Activated naive CD8-positive, alpha-beta T cell treated with anti-CD3 and anti-CD28 coated beads, Interleukin-2, amount 10 ng/mL, durations not matched to agents 7 days and 5 days (primary cell): ENCODE measurements at regions not wholly inside any gene's neighbourhood (a gene's known extent, or its start where the extent isn't known, plus 50 kb on each side); places are given as distances from the start of the nearest gene placed in this dataset.
A peak's percentile ranks its signal among the peaks of the same experiment; 100 is the strongest.

ENCODE experiments used
- ATAC-seq: fragments of 150-1000 bp; cut with Tn5 transposase; one replicate; pipeline ENCODE4 v1.10.0; 2021; ENCODE audit warnings: low read depth, moderate library complexity
- POLR2A ChIA-PET: fragments of 350-600 bp; sonication (Branson Sonifier 250); formaldehyde crosslinking; loops from one replicate; lab custom pipeline; 2021; ENCODE audit warnings: antibody characterized with exemption; lab: Charles Lee
- DNase-seq: peaks from one replicate; pipeline ENCODE4 v3.0.0; 2021
- H3K27ac Mint-ChIP-seq: one replicate; pipeline ENCODE4 v1.8.0; 2022; ENCODE audit warnings: mild to moderate bottlenecking, mixed read lengths
- H3K27me3 Mint-ChIP-seq: one replicate; pipeline ENCODE4 v1.8.0; 2022; ENCODE audit warnings: mild to moderate bottlenecking, moderate library complexity, mixed read lengths
- H3K36me3 Mint-ChIP-seq: one replicate; pipeline ENCODE4 v1.8.0; 2021; ENCODE audit warnings: mild to moderate bottlenecking, mixed read lengths
- H3K4me1 Mint-ChIP-seq: one replicate; pipeline ENCODE4 v1.8.0; 2021; ENCODE audit warnings: mixed read lengths
- H3K4me3 Mint-ChIP-seq: one replicate; pipeline ENCODE4 v1.8.0; 2022; ENCODE audit warnings: mild to moderate bottlenecking, moderate library complexity, mixed read lengths
- H3K9me3 Mint-ChIP-seq: one replicate; pipeline ENCODE4 v1.8.0; 2021; ENCODE audit warnings: mixed read lengths

DNA sequence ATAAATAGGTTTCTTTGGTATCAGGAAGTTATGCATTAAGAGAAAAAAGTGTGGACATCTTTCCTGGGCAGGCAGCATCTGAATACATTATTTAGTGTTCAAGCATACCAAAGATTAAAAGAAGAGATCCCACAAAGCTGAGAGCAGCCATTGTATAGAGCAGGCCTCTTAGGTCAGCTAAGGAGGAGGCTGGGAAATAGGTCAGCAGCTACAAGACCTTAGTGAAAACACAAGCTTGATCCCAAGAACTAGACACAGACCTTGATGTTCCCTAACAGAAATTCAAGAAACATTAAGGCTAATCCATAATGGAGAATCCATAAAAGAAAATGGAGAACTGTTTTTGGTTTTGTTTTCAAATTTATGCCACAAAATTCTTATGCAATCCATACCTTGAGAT is 135.3 kb upstream of the DPT start:
- no peaks in the 10 kb centered on the region for H3K27me3 Mint-ChIP-seq
- DNase-seq (no peak), ATAC-seq (no peak)
- peaks cover 7% of the 10 kb centered on the region for H3K36me3 Mint-ChIP-seq
- no peak overlapping the region for H3K4me3 Mint-ChIP-seq
- H3K27ac Mint-ChIP-seq: no peak overlapping the region
- POLR2A ChIA-PET: no interaction called here
- peaks cover 5% of the 10 kb centered on the region for H3K4me1 Mint-ChIP-seq
- peaks cover 13% of the 10 kb centered on the region for H3K9me3 Mint-ChIP-seq

DNA sequence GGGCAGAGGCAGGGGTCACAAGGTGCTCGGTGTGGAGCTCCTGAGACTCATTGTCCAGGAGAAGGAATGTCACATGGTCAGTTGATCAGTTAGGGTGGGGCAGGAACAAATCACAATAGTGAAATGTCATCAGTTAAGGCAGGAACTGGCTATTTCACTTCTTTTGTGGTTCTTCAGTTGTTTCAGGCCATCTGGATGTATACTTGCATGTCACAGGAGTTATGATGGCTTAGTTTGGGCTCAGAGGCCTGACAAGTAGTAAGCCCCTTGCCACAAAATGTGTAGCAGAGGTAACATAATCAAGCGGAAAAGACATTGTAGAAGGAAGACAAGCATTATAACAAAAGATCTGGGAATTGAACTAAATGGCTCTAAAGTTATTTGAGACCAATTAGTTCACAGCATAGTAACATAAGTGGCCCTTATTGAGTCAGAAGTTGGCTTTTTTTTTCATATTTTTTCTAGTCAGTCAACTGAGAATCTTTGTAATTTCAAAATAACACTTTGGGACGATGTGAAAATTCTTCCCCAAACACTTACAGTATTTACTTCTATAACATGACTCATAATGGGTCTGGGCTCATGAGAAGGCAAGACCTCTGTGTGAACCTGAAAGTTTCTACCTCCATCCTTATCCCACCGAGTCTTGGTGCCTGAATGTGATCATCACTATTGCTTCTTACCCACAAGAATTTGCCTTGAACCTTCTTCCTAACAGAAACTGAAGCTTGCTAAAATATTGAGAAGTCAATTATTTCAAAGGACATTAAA is 137.0 kb upstream of the DPT start:
- no peak overlapping the region for H3K4me3 Mint-ChIP-seq
- ATAC-seq (no peak), DNase-seq (no peak)
- POLR2A ChIA-PET: no interaction called here
- H3K9me3 Mint-ChIP-seq: peaks cover 10% of the 10 kb centered on the region
- no peak overlapping the region for H3K27ac Mint-ChIP-seq
- H3K4me1 Mint-ChIP-seq: peaks cover 8% of the 10 kb centered on the region
- no peaks in the 10 kb centered on the region for H3K27me3 Mint-ChIP-seq
- H3K36me3 Mint-ChIP-seq: peaks cover 8% of the 10 kb centered on the region

- peak; percentile 60 for ATAC-seq
- DNase-seq: no peak
- Mint-ChIP-seq H3K9me3 (peaks cover 10% of the 10 kb centered on the region), H3K4me3 (no peak overlapping the region), H3K4me1 (peaks cover 9% of the 10 kb centered on the region), H3K36me3 (peaks cover 8% of the 10 kb centered on the region), H3K27ac (peak overlapping the region; percentile 13), H3K27me3 (no peaks in the 10 kb centered on the region)
- POLR2A ChIA-PET: interaction anchor here (1.0 kb wide), 1 partner anchor 9 kb away, joined by 3 read pairs; no protein-coding TSS in a partner anchor
Observed at GRCh38 chr1:168867941-168868634, 139.1 kb upstream of the DPT start.

DNA sequence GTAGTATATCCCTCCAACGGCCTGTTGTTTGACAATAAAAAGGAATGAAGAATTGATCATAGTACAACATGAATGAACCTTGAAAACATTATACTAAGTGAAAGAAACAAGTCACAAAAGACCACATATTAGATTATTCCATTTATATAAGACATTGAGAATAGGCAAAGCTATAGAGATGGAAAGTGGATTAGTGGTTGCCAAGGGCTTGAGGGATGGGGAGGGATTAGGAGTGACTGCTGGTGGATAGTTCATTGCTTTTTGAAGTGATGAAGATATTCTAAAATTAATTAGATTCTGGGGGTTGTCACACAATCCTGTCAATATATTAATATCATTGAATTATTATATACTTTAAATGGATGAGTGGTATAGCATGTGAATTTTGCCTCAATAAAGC is 142.5 kb upstream of the DPT start:
- Mint-ChIP-seq H3K36me3 (peaks cover 5% of the 10 kb centered on the region), H3K27ac (no peak overlapping the region), H3K27me3 (no peaks in the 10 kb centered on the region), H3K9me3 (peaks cover 4% of the 10 kb centered on the region), H3K4me1 (peaks cover 9% of the 10 kb centered on the region), H3K4me3 (no peak overlapping the region)
- ATAC-seq: no peak
- no peak for DNase-seq
- POLR2A ChIA-PET: no interaction called here

DNA sequence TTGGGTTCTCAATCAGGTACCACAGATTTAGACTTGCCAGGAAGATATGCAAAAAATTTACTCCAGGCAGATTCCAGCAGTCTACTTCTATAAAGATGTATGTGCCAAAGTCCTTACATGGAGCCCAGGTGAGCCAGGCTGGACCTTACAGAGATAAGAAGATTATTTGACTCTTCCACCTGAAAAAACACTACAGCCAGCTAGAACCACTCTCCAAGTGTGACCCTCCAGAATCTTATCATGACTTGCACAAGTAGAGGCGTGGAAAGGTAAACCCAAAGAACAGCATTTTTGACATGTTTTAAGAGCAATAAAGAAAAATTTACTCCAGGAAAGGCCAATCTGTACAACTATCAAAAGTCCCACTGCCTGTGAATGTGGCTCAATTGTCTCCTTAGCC is 146.8 kb upstream of the DPT start:
- H3K27ac Mint-ChIP-seq: no peak overlapping the region
- H3K36me3 Mint-ChIP-seq: no peaks in the 10 kb centered on the region
- no peak for ATAC-seq
- DNase-seq: no peak
- peaks cover 4% of the 10 kb centered on the region for H3K4me1 Mint-ChIP-seq
- POLR2A ChIA-PET: no interaction called here
- peaks cover 1% of the 10 kb centered on the region for H3K9me3 Mint-ChIP-seq
- no peak overlapping the region for H3K4me3 Mint-ChIP-seq
- no peaks in the 10 kb centered on the region for H3K27me3 Mint-ChIP-seq

GRCh38 chr1:168876830-168877229 is 147.8 kb upstream of the DPT start:
- H3K4me3 Mint-ChIP-seq: no peak overlapping the region
- no peak for ATAC-seq
- no peaks in the 10 kb centered on the region for H3K36me3 Mint-ChIP-seq
- peaks cover 1% of the 10 kb centered on the region for H3K9me3 Mint-ChIP-seq
- no peak overlapping the region for H3K27ac Mint-ChIP-seq
- no peaks in the 10 kb centered on the region for H3K4me1 Mint-ChIP-seq
- peaks cover 4% of the 10 kb centered on the region for H3K27me3 Mint-ChIP-seq
- POLR2A ChIA-PET: interaction anchor here (1.4 kb wide), 1 partner anchor 8 kb away, joined by 3 read pairs; no protein-coding TSS in a partner anchor
- no peak for DNase-seq

DNA sequence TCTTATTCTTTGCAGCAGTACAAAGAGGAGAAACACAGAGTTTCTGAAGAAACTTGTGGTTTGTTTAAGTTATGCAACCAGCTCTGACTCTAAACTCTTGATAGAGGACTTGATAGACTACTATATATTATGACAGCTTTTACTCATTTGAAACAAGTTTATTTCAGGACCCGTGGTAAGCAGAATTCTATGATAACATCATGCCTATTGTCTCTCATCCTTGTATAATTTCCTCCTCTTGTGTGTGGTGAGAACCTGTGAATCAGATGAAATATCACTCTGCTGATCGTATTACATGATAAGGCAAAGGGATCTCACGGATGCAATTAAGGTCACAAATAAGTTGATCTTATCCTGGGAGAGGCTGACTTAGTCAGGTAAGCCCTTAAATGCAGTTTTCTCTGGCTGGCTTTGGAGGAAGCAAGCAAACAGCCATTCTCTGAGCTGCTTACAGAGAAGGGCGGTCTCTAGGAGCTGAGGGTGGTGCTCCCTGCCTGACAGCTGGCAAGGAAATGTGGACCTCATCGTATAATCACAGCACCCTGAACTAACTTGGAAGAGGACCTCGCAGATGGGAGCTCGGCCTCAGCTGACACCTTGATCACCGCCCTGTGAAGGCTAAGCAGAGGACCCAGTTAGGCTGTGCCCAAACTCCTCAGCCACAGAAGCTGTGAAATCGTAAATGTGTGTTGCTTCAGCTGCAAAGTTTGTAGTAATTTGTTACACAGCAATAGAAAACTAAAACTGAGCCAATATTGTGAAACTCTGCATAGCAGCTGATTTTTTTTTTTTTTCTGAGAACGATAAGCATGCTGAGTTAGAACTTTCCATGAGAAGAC is 151.1 kb upstream of the DPT start:
- no peak overlapping the region for H3K27ac Mint-ChIP-seq
- H3K36me3 Mint-ChIP-seq: no peaks in the 10 kb centered on the region
- H3K4me3 Mint-ChIP-seq: no peak overlapping the region
- ATAC-seq: no peak
- H3K4me1 Mint-ChIP-seq: no peaks in the 10 kb centered on the region
- no peak for DNase-seq
- POLR2A ChIA-PET: no interaction called here
- peaks cover 4% of the 10 kb centered on the region for H3K9me3 Mint-ChIP-seq
- H3K27me3 Mint-ChIP-seq: peaks cover 6% of the 10 kb centered on the region

GRCh38 chr1:168881656-168882260 is 152.8 kb upstream of the DPT start:
- peaks cover 7% of the 10 kb centered on the region for H3K27me3 Mint-ChIP-seq

GRCh38 chr1:168887381-168887780 is 158.4 kb upstream of the DPT start:
- H3K4me3 Mint-ChIP-seq: no peak overlapping the region
- no peak for DNase-seq
- H3K27me3 Mint-ChIP-seq: peaks cover 18% of the 10 kb centered on the region
- H3K9me3 Mint-ChIP-seq: peaks cover 9% of the 10 kb centered on the region
- ATAC-seq: no peak
- POLR2A ChIA-PET: no interaction called here
- H3K27ac Mint-ChIP-seq: no peak overlapping the region
- H3K36me3 Mint-ChIP-seq: no peaks in the 10 kb centered on the region
- H3K4me1 Mint-ChIP-seq: no peaks in the 10 kb centered on the region

More at GRCh38 chr1:168881656-168882260, 152.8 kb upstream of the DPT start:
- H3K27ac Mint-ChIP-seq: no peak overlapping the region
- H3K4me1 Mint-ChIP-seq: no peaks in the 10 kb centered on the region
- no peak overlapping the region for H3K4me3 Mint-ChIP-seq
- DNase-seq (no peak), ATAC-seq (no peak)
- POLR2A ChIA-PET: no interaction called here
- H3K9me3 Mint-ChIP-seq: peaks cover 7% of the 10 kb centered on the region
- no peaks in the 10 kb centered on the region for H3K36me3 Mint-ChIP-seq

- Mint-ChIP-seq H3K27ac (no peak overlapping the region), H3K4me3 (no peak overlapping the region), H3K4me1 (no peaks in the 10 kb centered on the region), H3K36me3 (no peaks in the 10 kb centered on the region), H3K27me3 (peaks cover 23% of the 10 kb centered on the region), H3K9me3 (peaks cover 9% of the 10 kb centered on the region)
- DNase-seq (no peak), ATAC-seq (no peak)
- POLR2A ChIA-PET: no interaction called here
Observed at GRCh38 chr1:168888418-168888817, 159.4 kb upstream of the DPT start.

GRCh38 chr1:168892931-168893330 is 163.9 kb upstream of the DPT start:
- Mint-ChIP-seq H3K4me3 (no peak overlapping the region), H3K9me3 (peaks cover 4% of the 10 kb centered on the region), H3K27ac (no peak overlapping the region), H3K27me3 (peaks cover 50% of the 10 kb centered on the region), H3K36me3 (no peaks in the 10 kb centered on the region), H3K4me1 (no peaks in the 10 kb centered on the region)
- DNase-seq (no peak), ATAC-seq (no peak)
- POLR2A ChIA-PET: no interaction called here

GRCh38 chr1:168893359-168893801 is 164.4 kb upstream of the DPT start:
- peaks cover 4% of the 10 kb centered on the region for H3K9me3 Mint-ChIP-seq
- peaks cover 53% of the 10 kb centered on the region for H3K27me3 Mint-ChIP-seq
- ATAC-seq: no peak
- POLR2A ChIA-PET: interaction anchor here (0.6 kb wide), 1 partner anchor 178 kb away, joined by 4 read pairs; no protein-coding TSS in a partner anchor
- DNase-seq: no peak
- no peaks in the 10 kb centered on the region for H3K4me1 Mint-ChIP-seq
- H3K27ac Mint-ChIP-seq: no peak overlapping the region
- no peaks in the 10 kb centered on the region for H3K36me3 Mint-ChIP-seq
- H3K4me3 Mint-ChIP-seq: no peak overlapping the region

- Mint-ChIP-seq H3K27ac (no peak overlapping the region), H3K4me1 (no peaks in the 10 kb centered on the region), H3K27me3 (peaks cover 58% of the 10 kb centered on the region), H3K4me3 (no peak overlapping the region), H3K36me3 (no peaks in the 10 kb centered on the region), H3K9me3 (peaks cover 2% of the 10 kb centered on the region)
- POLR2A ChIA-PET: no interaction called here
- ATAC-seq (no peak), DNase-seq (no peak)
Observed at GRCh38 chr1:168894397-168894903, 165.4 kb upstream of the DPT start.
